ENCODE measurements at regions not wholly inside any gene's neighbourhood (a gene's known extent, or its start where the extent isn't known, plus 50 kb on each side); places are given as distances from the start of the nearest gene placed in this dataset.
A peak's percentile ranks its signal among the peaks of the same experiment; 100 is the strongest.

- peak; percentile 85 for DNase-seq (ENCODE audit: low read depth, low spot score)
- no peak overlapping the region for H3K4me3 ChIP-seq (ENCODE audit: low read depth, low read length)
- no peak for TF ChIP-seq CTCF (IDR thresholded peaks at IDR 0.05; ENCODE audit: low read depth, low read length)
- in situ Hi-C loops (cut with HindIII; ENCODE audit: low sequenced_read_pairs) = no loop called here
Observed at GRCh38 chr12:19018302-19018970, 111.1 kb upstream of the PLEKHA5 start.

GRCh38 chr12:19021240-19021639 lies 108.3 kb upstream of the PLEKHA5 start:
- no peak overlapping the region for H3K4me3 ChIP-seq (ENCODE audit: low read depth, low read length)
- TF ChIP-seq CTCF (IDR thresholded peaks at IDR 0.05; ENCODE audit: low read depth, low read length) = no peak
- in situ Hi-C loops (cut with HindIII; ENCODE audit: low sequenced_read_pairs) = no loop called here
- no peak for DNase-seq (ENCODE audit: low read depth, low spot score)

- no peak for TF ChIP-seq CTCF (IDR thresholded peaks at IDR 0.05; ENCODE audit: low read depth, low read length)
- no peak for DNase-seq (ENCODE audit: low read depth, low spot score)
- H3K4me3 ChIP-seq (ENCODE audit: low read depth, low read length) = no peak overlapping the region
- in situ Hi-C loops (cut with HindIII; ENCODE audit: low sequenced_read_pairs) = no loop called here
Observed at GRCh38 chr12:19021646-19022045, 107.9 kb upstream of the PLEKHA5 start.

- no peak overlapping the region for H3K4me3 ChIP-seq (ENCODE audit: low read depth, low read length)
- TF ChIP-seq CTCF (IDR thresholded peaks at IDR 0.05; ENCODE audit: low read depth, low read length) = no peak
- in situ Hi-C loops (cut with HindIII; ENCODE audit: low sequenced_read_pairs) = no loop called here
- no peak for DNase-seq (ENCODE audit: low read depth, low spot score)
Observed at GRCh38 chr12:19025582-19025981, 104.0 kb upstream of the PLEKHA5 start.

- TF ChIP-seq CTCF (IDR thresholded peaks at IDR 0.05; ENCODE audit: low read depth, low read length) = no peak
- no peak overlapping the region for H3K4me3 ChIP-seq (ENCODE audit: low read depth, low read length)
- in situ Hi-C loops (cut with HindIII; ENCODE audit: low sequenced_read_pairs) = no loop called here
- no peak for DNase-seq (ENCODE audit: low read depth, low spot score)
Observed at GRCh38 chr12:19026034-19026433, 103.5 kb upstream of the PLEKHA5 start.

- no peak for TF ChIP-seq CTCF (IDR thresholded peaks at IDR 0.05; ENCODE audit: low read depth, low read length)
- DNase-seq (ENCODE audit: low read depth, low spot score) = no peak
- H3K4me3 ChIP-seq (ENCODE audit: low read depth, low read length) = no peak overlapping the region
- in situ Hi-C loops (cut with HindIII; ENCODE audit: low sequenced_read_pairs) = no loop called here
Observed at GRCh38 chr12:19026614-19027488, 102.7 kb upstream of the PLEKHA5 start.

Measured in astrocyte of the spinal cord (primary cell).